PC-9 (cell line): ENCODE measurements at regions not wholly inside any gene's neighbourhood (a gene's known extent, or its start where the extent isn't known, plus 50 kb on each side); places are given as distances from the start of the nearest gene placed in this dataset.

Experiments
- EZH2 ChIP-seq: fragments of 200-600 bp; sonication (generic); IDR thresholded peaks from 2 replicates; pipeline ENCODE4 v1.8.0; 2017; ENCODE audit warnings: antibody characterized with exemption, low read depth
- TF ChIP-seq, protein P1 (sequence below): fragments of 200-600 bp; sonication (generic); conservative IDR thresholded peaks from 2 replicates; pipeline ENCODE4 v1.6.1; 2017; ENCODE audit warnings: mixed run types, antibody characterized with exemption, mild to moderate bottlenecking, moderate library complexity

DNA sequence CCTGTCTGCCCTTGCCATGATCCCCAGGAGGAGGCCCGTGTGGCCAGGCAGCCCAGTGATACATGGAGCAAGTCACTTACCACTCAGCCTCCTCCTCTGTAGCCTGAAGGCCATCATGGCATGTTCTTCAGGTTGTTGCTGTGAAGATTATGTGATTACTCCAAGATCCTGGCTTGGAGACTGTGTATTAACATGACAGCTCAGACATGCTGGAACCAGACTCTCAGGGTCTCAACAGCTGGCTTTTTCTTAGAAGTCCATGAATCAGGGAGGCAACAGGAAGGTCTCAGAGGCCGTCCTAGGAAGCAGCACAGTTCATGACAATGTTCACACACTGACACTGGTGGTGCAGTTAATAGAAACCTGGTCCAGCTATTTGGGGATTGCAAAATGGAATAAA lies 158.6 kb upstream of the TWIST2 start:
- TF ChIP-seq, protein P1, sequence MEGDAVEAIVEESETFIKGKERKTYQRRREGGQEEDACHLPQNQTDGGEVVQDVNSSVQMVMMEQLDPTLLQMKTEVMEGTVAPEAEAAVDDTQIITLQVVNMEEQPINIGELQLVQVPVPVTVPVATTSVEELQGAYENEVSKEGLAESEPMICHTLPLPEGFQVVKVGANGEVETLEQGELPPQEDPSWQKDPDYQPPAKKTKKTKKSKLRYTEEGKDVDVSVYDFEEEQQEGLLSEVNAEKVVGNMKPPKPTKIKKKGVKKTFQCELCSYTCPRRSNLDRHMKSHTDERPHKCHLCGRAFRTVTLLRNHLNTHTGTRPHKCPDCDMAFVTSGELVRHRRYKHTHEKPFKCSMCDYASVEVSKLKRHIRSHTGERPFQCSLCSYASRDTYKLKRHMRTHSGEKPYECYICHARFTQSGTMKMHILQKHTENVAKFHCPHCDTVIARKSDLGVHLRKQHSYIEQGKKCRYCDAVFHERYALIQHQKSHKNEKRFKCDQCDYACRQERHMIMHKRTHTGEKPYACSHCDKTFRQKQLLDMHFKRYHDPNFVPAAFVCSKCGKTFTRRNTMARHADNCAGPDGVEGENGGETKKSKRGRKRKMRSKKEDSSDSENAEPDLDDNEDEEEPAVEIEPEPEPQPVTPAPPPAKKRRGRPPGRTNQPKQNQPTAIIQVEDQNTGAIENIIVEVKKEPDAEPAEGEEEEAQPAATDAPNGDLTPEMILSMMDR, result no peak
- no peak for TF ChIP-seq EZH2
